A172 (cell line): ENCODE measurements at regions not wholly inside any gene's neighbourhood (a gene's known extent, or its start where the extent isn't known, plus 50 kb on each side); places are given as distances from the start of the nearest gene placed in this dataset.
"Not testable (repeated sequence)": the region's sequence is repeated elsewhere in the genome, so short reads cannot be mapped to it uniquely, and the experiment has no call there.

Experiments used
- DNase-seq: peaks from one replicate; pipeline ENCODE4 v3.0.0-alpha.2; 2015; ENCODE audit warnings: low spot score

GRCh38 chr5:145463634-145464033, 371.5 kb downstream of the PRELID2 start:
- no peak for DNase-seq

GRCh38 chr5:145462525-145462924, 372.6 kb downstream of the PRELID2 start:
- DNase-seq: no peak

- no peak for DNase-seq
Measured at GRCh38 chr5:145450286-145450885, 384.8 kb downstream of the PRELID2 start.

- no peak for DNase-seq
Measured at GRCh38 chr5:145449794-145450193, 385.3 kb downstream of the PRELID2 start.

- not testable (repeated sequence) for DNase-seq
Measured at GRCh38 chr5:145446875-145447274, 388.3 kb downstream of the PRELID2 start.

GRCh38 chr5:145446412-145446811, 388.7 kb downstream of the PRELID2 start:
- DNase-seq: no peak

- no peak for DNase-seq
Measured at GRCh38 chr5:145445027-145445426, 390.1 kb downstream of the PRELID2 start.

- DNase-seq: no peak
Measured at GRCh38 chr5:145443964-145444363, 391.2 kb downstream of the PRELID2 start.

- DNase-seq: no peak
Measured at GRCh38 chr5:145443366-145443765, 391.8 kb downstream of the PRELID2 start.

- DNase-seq: not testable (repeated sequence)
Measured at GRCh38 chr5:145442661-145443060, 392.5 kb downstream of the PRELID2 start.

GRCh38 chr5:145441228-145441627, 393.9 kb downstream of the PRELID2 start:
- no peak for DNase-seq

- no peak for DNase-seq
Measured at GRCh38 chr5:145437627-145438026, 397.5 kb downstream of the PRELID2 start.

GRCh38 chr5:145433077-145433476, 402.1 kb downstream of the PRELID2 start:
- DNase-seq: no peak

- no peak for DNase-seq
Measured at GRCh38 chr5:145429170-145429569, 406.0 kb downstream of the PRELID2 start.

GRCh38 chr5:145408048-145408341, 427.1 kb downstream of the PRELID2 start:
- DNase-seq: no peak

- DNase-seq: no peak
Measured at GRCh38 chr5:145407300-145408047, 427.7 kb downstream of the PRELID2 start.

GRCh38 chr5:145403992-145404391, 431.1 kb downstream of the PRELID2 start:
- DNase-seq: no peak

GRCh38 chr5:145396888-145397287, 438.3 kb downstream of the PRELID2 start:
- DNase-seq: no peak

GRCh38 chr5:145395151-145395550, 440.0 kb downstream of the PRELID2 start:
- not testable (repeated sequence) for DNase-seq

GRCh38 chr5:145393426-145393825, 441.7 kb downstream of the PRELID2 start:
- no peak for DNase-seq

- DNase-seq: no peak
Measured at GRCh38 chr5:145389047-145389446, 446.1 kb downstream of the PRELID2 start.

- DNase-seq: no peak
Measured at GRCh38 chr5:145385276-145385675, 449.9 kb downstream of the PRELID2 start.

GRCh38 chr5:145378226-145378625, 456.9 kb downstream of the PRELID2 start:
- no peak for DNase-seq

- DNase-seq: no peak
Measured at GRCh38 chr5:145375521-145375920, 459.6 kb downstream of the PRELID2 start.
